ENCODE measurements at regions not wholly inside any gene's neighbourhood (a gene's known extent, or its start where the extent isn't known, plus 50 kb on each side); places are given as distances from the start of the nearest gene placed in this dataset.
A peak's percentile ranks its signal among the peaks of the same experiment; 100 is the strongest.

- H3K4me1 Mint-ChIP-seq = no peaks in the 10 kb centered on the region
- no peak overlapping the region for H3K4me3 Mint-ChIP-seq
- H3K27me3 Mint-ChIP-seq = no peaks in the 10 kb centered on the region
- peaks cover 0 to 10% (median 0%) of the 10 kb centered on the region in 3 donors for H3K9me3 Mint-ChIP-seq
- peaks cover 2% of the 10 kb centered on the region for H3K36me3 Mint-ChIP-seq
- H3K27ac Mint-ChIP-seq = peak overlapping the region in 1 of 3 donors; percentile 23
Measured at GRCh38 chr7:70846208-70846607, 285.7 kb upstream of the GALNT17 start.

- H3K9me3 Mint-ChIP-seq = peaks cover 0 to 8% (median 0%) of the 10 kb centered on the region in 3 donors
- H3K36me3 Mint-ChIP-seq = no peaks in the 10 kb centered on the region
- no peak overlapping the region for H3K27ac Mint-ChIP-seq
- no peaks in the 10 kb centered on the region for H3K27me3 Mint-ChIP-seq
- no peak overlapping the region for H3K4me3 Mint-ChIP-seq
- H3K4me1 Mint-ChIP-seq = no peaks in the 10 kb centered on the region
Measured at GRCh38 chr7:70849580-70850235, 282.2 kb upstream of the GALNT17 start.

- no peak overlapping the region for H3K4me3 Mint-ChIP-seq
- H3K4me1 Mint-ChIP-seq = no peaks in the 10 kb centered on the region
- peaks cover 0 to 5% (median 0%) of the 10 kb centered on the region in 3 donors for H3K9me3 Mint-ChIP-seq
- no peak overlapping the region for H3K27ac Mint-ChIP-seq
- no peaks in the 10 kb centered on the region for H3K36me3 Mint-ChIP-seq
- H3K27me3 Mint-ChIP-seq = no peaks in the 10 kb centered on the region
Measured at GRCh38 chr7:70855373-70855772, 276.6 kb upstream of the GALNT17 start.

- H3K27me3 Mint-ChIP-seq = no peaks in the 10 kb centered on the region
- no peak overlapping the region for H3K27ac Mint-ChIP-seq
- H3K36me3 Mint-ChIP-seq = no peaks in the 10 kb centered on the region
- no peak overlapping the region for H3K4me3 Mint-ChIP-seq
- H3K4me1 Mint-ChIP-seq = no peaks in the 10 kb centered on the region
- peaks cover 0 to 5% (median 5%) of the 10 kb centered on the region in 3 donors for H3K9me3 Mint-ChIP-seq
Measured at GRCh38 chr7:70856901-70857630, 274.9 kb upstream of the GALNT17 start.

- H3K4me3 Mint-ChIP-seq = no peak overlapping the region
- no peaks in the 10 kb centered on the region for H3K36me3 Mint-ChIP-seq
- peaks cover 0 to 9% (median 5%) of the 10 kb centered on the region in 3 donors for H3K9me3 Mint-ChIP-seq
- no peaks in the 10 kb centered on the region for H3K27me3 Mint-ChIP-seq
- no peak overlapping the region for H3K27ac Mint-ChIP-seq
- no peaks in the 10 kb centered on the region for H3K4me1 Mint-ChIP-seq
Measured at GRCh38 chr7:70857793-70858545, 274.0 kb upstream of the GALNT17 start.

GRCh38 chr7:70867513-70867912 is 264.4 kb upstream of the GALNT17 start:
- Mint-ChIP-seq H3K27me3 (peaks cover 2% of the 10 kb centered on the region), H3K36me3 (no peaks in the 10 kb centered on the region), H3K4me3 (no peak overlapping the region), H3K4me1 (no peaks in the 10 kb centered on the region), H3K9me3 (peaks cover 7 to 16% (median 7%) of the 10 kb centered on the region in 3 donors), H3K27ac (no peak overlapping the region)

GRCh38 chr7:70870349-70870748 is 261.6 kb upstream of the GALNT17 start:
- Mint-ChIP-seq H3K27me3 (peaks cover 2% of the 10 kb centered on the region), H3K4me1 (no peaks in the 10 kb centered on the region), H3K27ac (no peak overlapping the region), H3K4me3 (no peak overlapping the region), H3K9me3 (peaks cover 2 to 7% (median 4%) of the 10 kb centered on the region in 3 donors), H3K36me3 (no peaks in the 10 kb centered on the region)

- Mint-ChIP-seq H3K36me3 (no peaks in the 10 kb centered on the region), H3K27ac (no peak overlapping the region), H3K4me3 (no peak overlapping the region), H3K27me3 (peaks cover 2% of the 10 kb centered on the region), H3K4me1 (no peaks in the 10 kb centered on the region), H3K9me3 (peaks cover 2 to 18% (median 4%) of the 10 kb centered on the region in 3 donors)
Measured at GRCh38 chr7:70872188-70872587, 259.8 kb upstream of the GALNT17 start.

- peaks cover 1% of the 10 kb centered on the region for H3K27me3 Mint-ChIP-seq
- H3K27ac Mint-ChIP-seq = no peak overlapping the region
- H3K4me1 Mint-ChIP-seq = no peaks in the 10 kb centered on the region
Measured at GRCh38 chr7:70881167-70881847, 250.6 kb upstream of the GALNT17 start.

GRCh38 chr7:70883750-70884439 is 248.0 kb upstream of the GALNT17 start:
- Mint-ChIP-seq H3K27me3 (peaks cover 1% of the 10 kb centered on the region), H3K4me1 (no peaks in the 10 kb centered on the region), H3K36me3 (peaks cover 4% of the 10 kb centered on the region), H3K27ac (no peak overlapping the region), H3K9me3 (peaks cover 1 to 12% (median 9%) of the 10 kb centered on the region in 3 donors), H3K4me3 (no peak overlapping the region)

More at GRCh38 chr7:70881167-70881847, 250.6 kb upstream of the GALNT17 start:
- Mint-ChIP-seq H3K36me3 (peaks cover 4% of the 10 kb centered on the region), H3K4me3 (no peak overlapping the region), H3K9me3 (peaks cover 1 to 21% (median 8%) of the 10 kb centered on the region in 3 donors)

- Mint-ChIP-seq H3K4me1 (no peaks in the 10 kb centered on the region), H3K9me3 (peaks cover 1 to 13% (median 6%) of the 10 kb centered on the region in 3 donors), H3K36me3 (peaks cover 4% of the 10 kb centered on the region), H3K27me3 (peaks cover 1% of the 10 kb centered on the region), H3K27ac (no peak overlapping the region), H3K4me3 (no peak overlapping the region)
Measured at GRCh38 chr7:70884440-70884764, 247.5 kb upstream of the GALNT17 start.

GRCh38 chr7:70884809-70885208 is 247.1 kb upstream of the GALNT17 start:
- Mint-ChIP-seq H3K9me3 (peaks cover 1 to 16% (median 7%) of the 10 kb centered on the region in 3 donors), H3K27ac (no peak overlapping the region), H3K36me3 (peaks cover 4% of the 10 kb centered on the region), H3K27me3 (peaks cover 1% of the 10 kb centered on the region), H3K4me1 (no peaks in the 10 kb centered on the region), H3K4me3 (no peak overlapping the region)

GRCh38 chr7:70886547-70886946 is 245.4 kb upstream of the GALNT17 start:
- Mint-ChIP-seq H3K9me3 (peaks cover 1 to 22% (median 8%) of the 10 kb centered on the region in 3 donors), H3K36me3 (peaks cover 2% of the 10 kb centered on the region), H3K27me3 (peaks cover 1% of the 10 kb centered on the region), H3K4me3 (no peak overlapping the region), H3K27ac (no peak overlapping the region), H3K4me1 (no peaks in the 10 kb centered on the region)

- peaks cover 2% of the 10 kb centered on the region for H3K36me3 Mint-ChIP-seq
- H3K9me3 Mint-ChIP-seq = peaks cover 1 to 21% (median 8%) of the 10 kb centered on the region in 3 donors
- H3K4me3 Mint-ChIP-seq = no peak overlapping the region
Measured at GRCh38 chr7:70887186-70887585, 244.8 kb upstream of the GALNT17 start.

More at GRCh38 chr7:70887186-70887585, 244.8 kb upstream of the GALNT17 start:
- no peak overlapping the region for H3K27ac Mint-ChIP-seq
- no peaks in the 10 kb centered on the region for H3K4me1 Mint-ChIP-seq
- H3K27me3 Mint-ChIP-seq = peaks cover 1% of the 10 kb centered on the region
